D721Med (cell line): ENCODE measurements at regions not wholly inside any gene's neighbourhood (a gene's known extent, or its start where the extent isn't known, plus 50 kb on each side); places are given as distances from the start of the nearest gene placed in this dataset.
A peak's percentile ranks its signal among the peaks of the same experiment; 100 is the strongest.
"Not testable (repeated sequence)": the region's sequence is repeated elsewhere in the genome, so short reads cannot be mapped to it uniquely, and the experiment has no call there.

Source experiments
- DNase-seq: peaks from one replicate; pipeline ENCODE4 v3.0.0; 2011; ENCODE audit warnings: low spot score; ENCODE audit not compliant: insufficient read length
- FAIRE-seq: peaks from 2 replicates; lab custom pipeline; 2011; peaks lifted over from hg19 to GRCh38; lab: Jason Lieb, UNC
- TF ChIP-seq, protein P1 (sequence below): IDR thresholded peaks from 2 replicates; pipeline ENCODE4 v1.5.1; 2012; ENCODE audit warnings: mild to moderate bottlenecking, control low read depth; ENCODE audit not compliant: insufficient read depth; ENCODE audit errors: missing control alignments

DNA sequence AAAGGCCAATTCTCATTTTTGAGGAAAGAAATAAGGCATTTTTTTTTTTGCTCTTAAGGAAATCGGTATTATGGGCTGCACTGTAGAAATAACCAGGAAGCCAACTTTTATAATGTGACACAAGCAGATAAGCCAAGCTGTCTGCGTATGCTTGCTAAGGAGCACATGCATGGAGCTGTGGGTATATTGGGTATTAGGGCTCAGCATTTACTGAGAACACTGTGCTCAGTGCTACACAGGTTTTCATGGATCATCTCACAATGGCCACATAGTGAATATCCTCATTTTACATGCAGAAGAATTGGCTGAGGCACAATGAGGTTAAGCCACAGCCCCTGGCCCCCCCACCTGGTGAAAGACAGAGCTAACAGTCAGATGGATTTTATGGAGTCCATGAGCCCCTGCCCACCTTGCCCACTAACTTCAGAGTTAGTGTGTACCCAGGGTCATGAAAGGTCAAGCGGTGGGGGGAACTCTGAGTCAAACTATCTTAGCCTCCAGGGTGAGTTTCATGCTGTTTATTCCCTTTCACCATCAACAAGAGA lies 204.8 kb downstream of the SPATA31A6 start:
- FAIRE-seq: no peak
- TF ChIP-seq, protein P1, sequence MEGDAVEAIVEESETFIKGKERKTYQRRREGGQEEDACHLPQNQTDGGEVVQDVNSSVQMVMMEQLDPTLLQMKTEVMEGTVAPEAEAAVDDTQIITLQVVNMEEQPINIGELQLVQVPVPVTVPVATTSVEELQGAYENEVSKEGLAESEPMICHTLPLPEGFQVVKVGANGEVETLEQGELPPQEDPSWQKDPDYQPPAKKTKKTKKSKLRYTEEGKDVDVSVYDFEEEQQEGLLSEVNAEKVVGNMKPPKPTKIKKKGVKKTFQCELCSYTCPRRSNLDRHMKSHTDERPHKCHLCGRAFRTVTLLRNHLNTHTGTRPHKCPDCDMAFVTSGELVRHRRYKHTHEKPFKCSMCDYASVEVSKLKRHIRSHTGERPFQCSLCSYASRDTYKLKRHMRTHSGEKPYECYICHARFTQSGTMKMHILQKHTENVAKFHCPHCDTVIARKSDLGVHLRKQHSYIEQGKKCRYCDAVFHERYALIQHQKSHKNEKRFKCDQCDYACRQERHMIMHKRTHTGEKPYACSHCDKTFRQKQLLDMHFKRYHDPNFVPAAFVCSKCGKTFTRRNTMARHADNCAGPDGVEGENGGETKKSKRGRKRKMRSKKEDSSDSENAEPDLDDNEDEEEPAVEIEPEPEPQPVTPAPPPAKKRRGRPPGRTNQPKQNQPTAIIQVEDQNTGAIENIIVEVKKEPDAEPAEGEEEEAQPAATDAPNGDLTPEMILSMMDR: no peak
- DNase-seq: peak; percentile 29

DNA sequence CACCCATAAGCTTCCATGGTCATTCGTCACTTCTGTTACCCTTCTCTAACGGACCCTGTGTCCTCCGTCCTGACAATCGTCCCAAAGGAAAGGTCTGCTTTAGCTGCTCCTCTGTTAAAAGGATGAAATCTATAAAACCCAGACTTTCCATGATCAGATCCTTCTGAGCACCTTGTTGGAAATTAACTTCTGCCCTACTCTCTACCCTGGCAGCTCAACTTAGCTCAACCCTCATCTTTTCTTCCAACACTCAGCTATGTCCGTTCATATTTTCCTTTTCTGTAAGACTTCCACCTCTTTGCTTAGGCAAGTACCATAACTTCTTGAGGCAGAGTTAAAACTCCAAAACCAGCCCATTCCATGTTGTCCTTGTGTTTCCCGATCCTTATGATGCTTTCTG lies 205.4 kb downstream of the SPATA31A6 start:
- TF ChIP-seq, protein P1: no peak
- FAIRE-seq (no peak), DNase-seq (no peak)

DNA sequence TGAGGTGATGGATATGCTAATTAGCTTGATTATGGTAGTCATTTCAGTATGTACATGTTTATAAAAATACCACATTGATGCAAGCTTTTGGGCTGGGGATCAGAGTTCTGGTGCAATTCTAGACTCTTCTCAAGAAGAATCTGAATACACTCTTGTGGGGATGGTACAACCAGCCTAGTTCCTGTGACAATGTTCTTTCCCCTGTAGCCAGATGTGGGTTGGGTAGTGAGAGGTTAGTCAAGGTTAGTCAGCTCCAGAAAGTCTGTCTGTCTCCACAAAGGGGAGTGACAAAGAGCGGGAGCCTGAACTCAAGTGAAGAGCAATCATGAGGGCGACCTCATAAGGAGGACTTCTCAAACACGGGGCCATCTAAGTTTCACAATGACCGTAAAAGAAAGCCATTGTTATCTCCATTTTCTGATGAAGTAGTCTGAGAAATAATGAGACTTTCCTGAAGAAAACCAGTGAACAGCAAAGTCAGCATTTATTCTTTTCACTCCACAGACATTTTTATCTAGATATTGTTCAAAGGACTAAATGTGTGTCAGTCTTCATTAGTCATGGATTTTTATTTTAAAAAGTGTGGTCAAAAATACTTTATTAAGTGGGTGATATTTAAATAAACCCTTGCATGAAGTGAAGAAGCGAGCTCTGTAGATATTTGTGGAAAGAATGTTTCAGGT lies 209.5 kb downstream of the SPATA31A6 start:
- DNase-seq, FAIRE-seq: not testable (repeated sequence)

DNA sequence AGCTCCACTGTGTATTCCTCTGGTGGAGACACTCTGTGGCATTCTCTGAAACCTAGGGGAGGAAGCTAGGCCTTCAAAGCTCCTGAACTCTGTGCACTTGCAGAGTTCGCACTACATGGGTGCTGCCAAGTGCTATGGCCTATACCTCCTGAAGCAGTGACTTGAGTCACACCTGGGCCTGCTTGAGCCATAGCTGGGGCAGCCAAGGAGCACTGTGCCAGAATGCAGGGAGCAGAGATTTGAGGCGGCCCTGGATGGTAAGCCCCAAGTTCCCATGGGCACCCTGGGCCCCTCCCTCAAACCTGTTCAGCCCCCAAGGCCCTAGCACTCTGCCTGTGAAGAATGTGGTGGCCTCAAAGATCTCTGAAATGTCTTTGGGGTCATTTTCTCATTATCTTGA lies 212.9 kb downstream of the SPATA31A6 start:
- DNase-seq: no peak
- no peak for FAIRE-seq
- TF ChIP-seq, protein P1: no peak

DNA sequence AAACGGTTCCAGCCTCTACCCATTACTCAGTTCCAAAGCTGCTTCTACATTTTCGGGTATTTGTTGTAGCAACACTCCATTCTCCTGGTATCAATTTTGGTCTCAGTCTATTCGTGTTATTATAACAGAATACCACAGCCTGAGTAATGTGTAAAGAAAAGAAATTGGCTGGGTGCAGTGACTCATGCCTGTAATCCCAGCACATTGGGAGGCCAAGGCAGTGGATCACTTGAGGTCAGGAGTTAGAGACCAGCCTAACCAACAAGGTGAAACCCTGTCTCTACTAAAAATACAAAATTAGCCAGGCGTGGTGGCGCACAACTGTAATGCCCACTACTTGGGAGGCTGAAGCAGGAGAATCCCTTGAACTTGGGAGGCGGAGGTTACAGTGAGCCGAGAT lies 213.9 kb downstream of the SPATA31A6 start:
- not testable (repeated sequence) for FAIRE-seq, DNase-seq

DNA sequence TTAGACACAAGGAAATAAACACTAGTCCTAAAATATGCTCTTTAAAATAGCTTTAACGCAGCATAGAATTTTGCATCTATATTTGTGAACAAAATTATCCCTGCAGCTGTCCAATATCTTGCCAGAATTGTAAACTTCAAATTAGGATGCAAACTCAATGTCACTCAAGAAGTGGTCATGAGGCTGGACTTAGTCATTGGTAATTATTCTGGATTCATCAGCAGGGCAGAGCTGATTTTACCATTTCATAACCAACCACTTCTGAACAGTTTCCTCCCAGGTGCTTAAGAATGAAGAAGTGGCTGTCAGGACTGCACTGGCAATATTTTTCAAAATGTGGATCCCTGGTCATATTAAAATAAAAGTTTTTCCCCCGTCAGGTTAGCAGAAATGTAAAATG lies 219.5 kb downstream of the SPATA31A6 start:
- DNase-seq, FAIRE-seq: not testable (repeated sequence)

DNA sequence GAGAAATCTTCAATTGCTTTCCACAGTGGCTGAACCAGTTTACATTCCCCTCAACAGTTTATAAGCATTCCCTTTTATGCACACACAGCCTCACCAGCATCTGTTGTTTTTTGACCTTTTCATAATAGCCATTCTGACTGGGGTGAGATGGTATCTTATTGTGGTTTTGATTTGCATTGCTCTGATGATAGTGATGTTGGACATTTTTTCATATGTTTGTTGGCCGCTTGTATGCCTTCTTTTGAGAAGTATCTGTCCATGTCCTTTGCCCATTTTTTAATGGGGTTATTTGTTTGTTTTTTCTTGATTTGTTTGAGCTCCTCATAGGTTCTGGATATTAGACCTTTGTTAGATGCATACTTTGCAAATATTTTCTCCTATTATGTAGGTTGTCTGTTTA lies 226.1 kb downstream of the SPATA31A6 start:
- DNase-seq, FAIRE-seq: not testable (repeated sequence)

DNA sequence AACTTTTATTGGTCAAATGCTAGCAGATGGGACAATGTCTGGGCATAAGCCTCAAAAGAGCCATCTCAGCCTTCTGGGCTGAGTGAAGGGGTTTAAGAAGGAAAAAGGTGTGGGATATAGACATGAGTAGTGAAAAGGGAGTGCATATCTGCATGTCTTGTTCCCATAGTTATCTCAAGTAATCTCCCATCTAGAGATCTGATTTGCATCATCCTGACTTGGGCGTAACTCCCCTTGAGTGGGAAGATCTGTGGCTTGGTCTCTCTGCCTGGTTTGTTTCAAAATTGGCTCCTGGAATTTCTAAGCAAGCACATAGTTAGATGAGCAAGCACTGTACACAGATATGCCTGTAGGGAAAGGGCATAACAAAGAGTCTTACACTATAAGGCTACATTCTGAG lies 228.9 kb downstream of the SPATA31A6 start:
- FAIRE-seq, DNase-seq: not testable (repeated sequence)

DNA sequence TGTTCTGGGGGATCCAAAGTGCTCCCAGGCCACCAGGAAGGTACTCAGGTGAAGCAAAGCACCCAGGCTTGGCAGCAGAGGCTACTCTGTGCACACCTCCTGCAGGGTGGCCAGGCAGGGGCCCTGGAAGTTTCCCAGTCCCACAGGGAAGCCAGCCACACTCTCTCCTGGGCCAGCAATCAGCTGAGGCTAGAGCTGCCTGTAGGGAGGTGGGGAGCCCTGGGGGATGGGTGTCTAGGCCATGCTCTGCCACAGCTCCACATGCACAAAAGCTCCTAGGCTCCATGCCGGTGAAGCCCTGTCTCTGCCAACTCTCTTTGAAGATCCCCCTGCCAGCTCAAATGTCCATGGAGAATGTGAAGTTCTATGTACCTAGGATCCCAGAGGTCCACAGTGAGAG lies 231.4 kb downstream of the SPATA31A6 start:
- FAIRE-seq, DNase-seq: not testable (repeated sequence)

DNA sequence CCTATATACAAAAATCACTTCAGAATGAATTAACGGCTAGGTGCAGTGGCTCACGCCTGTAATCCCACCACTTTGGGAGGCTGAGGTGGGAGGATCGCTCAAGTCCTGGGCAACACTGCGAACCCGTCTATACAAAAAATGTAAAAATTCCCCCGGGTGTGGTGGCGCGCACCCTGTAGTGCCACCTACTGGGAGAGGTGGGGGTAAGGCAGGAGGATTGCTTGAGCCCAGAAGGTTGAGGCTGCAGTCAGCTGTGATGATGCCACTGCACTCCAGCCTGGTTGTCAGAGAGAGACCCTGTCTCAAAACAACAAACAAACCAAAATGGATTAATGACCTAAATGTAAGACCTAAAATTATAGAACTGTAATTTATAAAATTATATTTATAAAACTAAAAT lies 236.2 kb downstream of the SPATA31A6 start:
- FAIRE-seq, DNase-seq: not testable (repeated sequence)

DNA sequence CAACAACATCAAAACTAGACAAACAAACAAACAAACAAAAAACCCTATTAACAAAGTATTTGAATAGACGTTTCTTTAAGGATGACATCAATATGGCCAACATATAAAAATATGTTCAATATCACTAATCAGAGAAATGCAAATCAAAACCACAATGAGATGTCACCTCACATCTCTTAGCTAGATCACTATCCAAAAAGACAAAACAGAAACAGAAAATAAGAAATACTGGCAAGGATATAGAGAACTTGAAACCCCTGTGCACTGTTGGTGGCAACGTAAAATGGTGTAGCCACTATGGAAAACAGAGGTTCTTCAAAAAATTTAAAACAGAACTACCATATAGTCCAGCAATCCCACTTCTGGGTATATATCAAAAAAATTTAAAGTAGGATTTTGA lies 236.9 kb downstream of the SPATA31A6 start:
- FAIRE-seq, DNase-seq: not testable (repeated sequence)

DNA sequence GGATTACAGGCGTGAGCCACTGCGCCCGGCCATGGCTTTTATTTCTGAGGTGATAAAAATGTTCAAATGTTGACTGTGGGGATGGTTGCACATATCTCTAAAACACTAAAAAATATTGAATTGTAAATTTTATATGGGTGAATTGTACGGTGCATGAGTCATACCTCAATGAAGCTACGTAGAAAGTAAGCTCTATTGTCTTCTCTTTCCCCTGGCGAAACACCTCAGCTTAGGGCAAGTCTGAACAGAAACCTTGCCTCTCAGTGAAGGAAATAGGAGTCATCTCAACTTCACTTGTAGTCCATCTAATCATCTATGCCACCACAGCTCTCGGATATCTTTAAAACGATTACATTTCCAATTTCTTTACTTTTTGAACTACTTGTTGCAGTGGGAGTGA lies 238.2 kb downstream of the SPATA31A6 start:
- not testable (repeated sequence) for FAIRE-seq, DNase-seq

DNA sequence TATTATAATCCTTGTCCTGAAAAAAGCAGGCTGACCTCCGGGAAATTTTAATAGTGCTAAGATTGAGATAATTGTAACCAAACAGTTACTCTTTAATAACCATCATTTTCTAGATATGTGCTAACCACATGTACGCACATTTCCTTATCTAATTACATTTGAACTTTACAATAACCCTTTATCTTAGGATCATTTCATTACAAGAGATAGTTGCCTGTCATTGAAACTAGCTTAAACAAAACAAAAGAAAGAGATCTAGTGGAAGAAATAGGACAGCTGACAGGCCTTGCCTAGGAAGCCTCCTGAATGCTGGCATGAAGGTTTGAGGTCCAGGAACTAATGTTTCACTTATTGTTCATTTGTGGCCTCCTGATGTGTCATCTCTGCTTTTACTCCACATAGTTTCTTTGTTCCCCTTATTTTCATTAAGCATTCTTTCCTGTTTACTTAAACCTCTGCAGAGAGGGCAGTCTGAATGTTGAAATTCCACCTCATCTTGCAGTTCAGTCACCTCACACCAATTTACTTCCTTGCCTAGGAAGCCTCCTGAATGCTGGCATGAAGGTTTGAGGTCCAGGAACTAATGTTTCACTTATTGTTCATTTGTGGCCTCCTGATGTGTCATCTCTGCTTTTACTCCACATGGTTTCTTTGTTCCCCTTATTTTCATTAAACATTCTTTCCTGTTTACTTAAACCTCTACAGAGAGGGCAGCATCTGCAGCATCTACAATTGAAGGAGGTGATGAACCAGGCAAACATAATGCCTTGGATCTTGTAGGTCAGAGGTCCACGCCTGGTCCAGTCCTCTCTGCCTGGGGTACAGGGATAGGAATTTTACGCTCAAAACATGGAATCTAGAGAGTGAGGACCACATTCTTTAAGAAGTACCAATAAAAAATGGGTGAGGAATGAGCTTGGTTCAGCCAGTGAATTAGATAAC lies 247.5 kb downstream of the SPATA31A6 start:
- not testable (repeated sequence) for FAIRE-seq, DNase-seq

DNA sequence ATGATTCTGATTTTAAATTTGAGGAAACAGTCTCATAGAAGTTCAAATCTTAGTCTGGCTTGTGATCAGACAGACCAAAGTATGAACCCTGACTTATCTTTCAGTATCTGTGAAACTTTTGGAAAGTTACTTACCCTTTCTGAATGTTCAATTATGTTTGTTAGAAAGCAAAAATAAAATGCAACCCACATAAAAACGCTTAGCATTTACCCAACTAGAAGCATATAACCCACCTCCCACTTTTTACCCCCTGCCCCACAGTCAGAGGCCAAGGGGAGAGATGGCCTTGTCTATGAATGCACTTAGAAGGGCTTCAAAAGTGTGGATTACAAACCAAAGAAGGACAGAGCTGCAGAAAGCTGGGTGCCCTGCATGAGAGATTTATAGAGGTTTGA lies 248.2 kb downstream of the SPATA31A6 start:
- FAIRE-seq, DNase-seq: not testable (repeated sequence)

DNA sequence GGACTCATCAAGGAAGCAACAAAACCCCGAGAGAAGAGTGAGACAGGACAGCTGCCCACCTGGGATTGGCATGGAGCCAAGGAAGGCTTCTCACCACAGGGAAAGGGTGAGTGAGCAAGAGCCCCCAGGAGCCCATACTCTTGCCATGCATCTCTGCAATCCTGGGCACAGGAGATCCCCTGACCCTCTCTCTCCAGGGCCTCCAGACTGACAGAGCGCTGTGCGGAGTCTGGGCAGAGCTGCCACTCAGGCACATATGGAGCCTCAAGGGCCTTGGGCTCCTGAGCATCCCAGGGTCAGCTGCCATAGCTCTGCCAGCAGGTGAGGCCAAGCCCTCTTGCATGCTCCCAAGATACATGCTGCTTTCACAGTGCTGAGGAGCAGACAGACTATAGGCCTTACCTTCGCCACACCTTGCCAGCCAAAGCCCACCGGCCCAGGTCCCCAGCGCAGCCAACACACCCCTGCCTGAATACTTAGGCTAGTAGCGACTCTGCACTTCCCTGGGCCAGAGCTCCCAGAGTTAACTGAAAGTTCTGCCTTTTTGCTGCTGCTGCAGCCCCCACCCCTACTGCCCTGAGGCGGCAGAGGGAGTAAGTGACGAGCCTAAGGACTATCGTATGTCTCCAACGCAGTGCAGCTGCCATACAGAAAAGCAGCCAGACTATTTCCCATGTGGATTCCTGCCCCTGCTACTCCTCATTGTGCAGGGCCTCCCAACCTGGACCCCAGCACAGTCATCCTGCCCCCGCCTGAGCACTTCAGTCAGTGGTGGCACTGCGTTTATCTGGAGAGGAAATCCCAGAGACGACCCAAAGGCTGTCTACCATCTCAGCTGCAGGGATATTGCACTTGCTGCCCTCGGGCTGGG lies 251.6 kb downstream of the SPATA31A6 start:
- not testable (repeated sequence) for DNase-seq, FAIRE-seq
